ENCODE measurements at regions not wholly inside any gene's neighbourhood (a gene's known extent, or its start where the extent isn't known, plus 50 kb on each side); places are given as distances from the start of the nearest gene placed in this dataset.

DNA sequence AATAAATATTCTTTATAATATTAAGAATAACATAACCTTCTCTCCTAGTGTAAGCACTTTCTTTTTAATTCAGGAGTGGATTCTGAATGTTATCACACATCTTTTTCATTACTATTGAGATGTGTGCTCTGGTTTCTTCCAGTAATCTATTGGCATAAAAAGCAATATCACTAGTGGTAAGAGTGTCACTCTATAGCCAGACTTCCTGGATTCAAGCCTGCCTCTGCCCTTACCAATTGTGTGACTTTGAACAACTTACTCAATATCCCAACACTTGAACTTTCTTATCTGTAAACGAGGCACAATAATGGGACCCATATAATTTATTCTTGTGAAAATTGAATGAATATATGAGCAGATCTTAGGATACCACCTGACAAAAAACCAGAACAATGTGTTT, 71.0 kb downstream of the SEM1 start:
- DNase-seq, result no peak
- intact Hi-C loops (cut with DNase I), result no loop called here

DNA sequence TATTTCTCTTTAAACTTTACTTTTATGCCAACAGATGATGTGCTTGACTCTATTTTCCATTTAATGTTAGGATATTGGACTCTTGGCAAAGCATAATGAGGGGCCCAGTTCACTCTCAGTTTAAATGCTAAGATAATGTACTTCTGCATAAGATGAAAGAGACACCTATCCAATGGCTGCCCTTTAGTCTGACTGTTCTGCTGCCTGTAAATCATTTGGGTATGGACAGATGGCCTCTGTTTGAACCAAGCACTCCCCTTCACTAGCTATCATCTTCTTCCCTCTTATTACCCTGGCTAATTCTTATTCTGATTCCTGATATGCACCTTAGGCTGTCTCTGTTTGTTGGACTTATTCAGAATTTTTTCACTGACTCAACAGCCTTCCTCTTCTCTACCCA, 72.1 kb downstream of the SEM1 start:
- DNase-seq, result no peak
- intact Hi-C loops (cut with DNase I), result no loop called here

DNA sequence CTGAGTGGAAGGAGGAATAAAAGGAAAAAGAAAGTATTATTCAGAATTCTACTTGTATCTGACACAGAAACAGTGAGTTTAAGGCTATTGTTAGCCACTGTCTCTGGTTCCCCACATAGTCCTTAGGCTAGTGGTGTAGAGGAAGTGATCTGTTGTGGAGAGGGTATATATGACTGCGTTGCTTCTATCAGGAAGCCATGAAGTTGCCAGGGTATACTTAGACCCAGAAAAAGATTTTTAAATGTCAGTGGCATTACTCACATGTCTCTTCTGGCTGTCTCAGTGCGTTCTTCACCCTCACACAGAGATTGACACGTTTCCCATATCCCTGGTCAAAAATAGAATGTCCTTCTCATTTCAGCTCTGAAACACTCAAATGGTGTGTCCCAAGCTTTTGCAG, 72.7 kb downstream of the SEM1 start:
- intact Hi-C loops (cut with DNase I), result no loop called here
- DNase-seq, result no peak

DNA sequence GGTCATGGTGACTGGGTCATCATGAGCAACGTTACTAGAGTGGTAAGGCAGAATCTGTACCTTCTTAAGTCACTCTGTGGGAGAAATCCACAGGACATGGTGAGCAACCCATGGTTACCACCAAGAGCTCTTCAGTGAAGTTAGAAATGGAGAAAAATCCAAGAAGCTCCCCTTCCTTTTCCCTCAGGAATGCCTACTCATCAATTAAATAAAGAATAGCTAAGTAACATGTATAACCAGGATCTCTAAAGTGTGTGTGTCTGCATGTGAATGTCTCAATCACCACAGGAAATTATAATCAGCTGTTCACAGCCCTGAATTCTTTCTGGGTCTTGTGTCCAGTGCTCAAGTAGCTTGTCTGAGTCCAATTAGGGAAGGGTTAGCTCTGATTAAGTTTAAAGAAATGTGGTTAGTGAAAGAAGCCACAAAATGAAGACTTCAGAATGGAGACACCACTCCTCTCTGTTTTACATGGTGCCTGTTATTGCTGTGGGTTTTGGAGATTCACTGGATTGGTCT, 73.2 kb downstream of the SEM1 start:
- intact Hi-C loops (cut with DNase I), result no loop called here
- no peak for DNase-seq

DNA sequence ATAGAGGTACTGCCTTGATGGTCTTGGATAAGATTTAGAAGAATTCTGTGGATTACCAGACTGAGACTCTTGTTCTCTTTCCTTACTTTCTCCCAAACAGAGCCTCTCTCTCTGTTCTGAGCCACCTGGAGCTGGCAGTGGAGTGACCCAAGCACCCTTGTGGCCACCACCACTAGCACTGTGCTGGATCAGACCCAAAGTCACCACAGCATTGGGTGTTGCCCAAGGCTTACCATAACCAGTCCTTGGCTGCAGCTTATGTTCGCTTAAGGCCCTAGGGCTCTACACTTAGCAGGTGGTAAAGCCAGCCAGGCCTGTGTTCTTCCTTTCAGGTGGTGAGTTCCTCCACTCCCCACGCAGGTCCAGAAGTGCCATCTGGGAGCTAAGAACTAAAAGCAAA, 79.8 kb downstream of the SEM1 start:
- no peak for DNase-seq
- intact Hi-C loops (cut with DNase I), result no loop called here

DNA sequence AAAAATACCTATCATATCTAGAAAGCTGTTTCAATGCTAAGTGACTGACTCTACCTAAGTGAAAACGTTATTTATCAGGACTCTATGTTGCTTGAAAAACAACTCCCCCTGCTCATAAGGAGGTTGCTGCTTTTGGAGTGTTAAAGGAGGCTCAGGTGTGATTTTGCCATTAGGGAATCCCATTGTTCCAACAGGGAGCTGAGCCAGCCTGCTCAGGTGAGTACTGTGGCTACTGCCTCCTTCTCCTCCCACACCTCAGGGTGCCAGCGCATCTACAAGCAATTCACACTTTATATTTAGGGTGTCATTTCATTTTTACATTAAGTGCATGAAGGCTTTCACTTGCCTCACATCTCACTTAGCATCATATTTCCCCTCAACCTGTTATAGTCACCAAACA, 84.7 kb downstream of the SEM1 start:
- DNase-seq, result no peak
- intact Hi-C loops (cut with DNase I), result no loop called here

DNA sequence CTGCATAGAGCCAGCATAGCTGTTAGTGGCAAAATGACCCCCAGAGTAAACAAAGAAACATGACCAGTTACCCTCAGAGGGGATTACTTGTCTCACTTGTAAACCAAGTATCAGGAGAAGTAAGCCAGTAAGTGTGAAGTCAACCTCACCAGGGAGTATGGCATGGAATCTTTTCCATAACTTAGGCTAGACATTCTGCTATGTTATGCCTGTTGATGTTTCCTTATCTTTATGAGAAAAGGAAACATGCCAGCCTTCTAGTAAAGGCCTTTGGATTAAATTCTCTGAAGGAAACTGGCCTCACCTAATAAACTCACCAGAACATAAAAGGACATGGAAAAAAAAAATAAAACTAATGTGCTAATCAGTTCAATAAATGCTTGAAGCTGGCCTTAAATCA, 87.7 kb downstream of the SEM1 start:
- DNase-seq, result no peak
- intact Hi-C loops (cut with DNase I), result no loop called here

DNA sequence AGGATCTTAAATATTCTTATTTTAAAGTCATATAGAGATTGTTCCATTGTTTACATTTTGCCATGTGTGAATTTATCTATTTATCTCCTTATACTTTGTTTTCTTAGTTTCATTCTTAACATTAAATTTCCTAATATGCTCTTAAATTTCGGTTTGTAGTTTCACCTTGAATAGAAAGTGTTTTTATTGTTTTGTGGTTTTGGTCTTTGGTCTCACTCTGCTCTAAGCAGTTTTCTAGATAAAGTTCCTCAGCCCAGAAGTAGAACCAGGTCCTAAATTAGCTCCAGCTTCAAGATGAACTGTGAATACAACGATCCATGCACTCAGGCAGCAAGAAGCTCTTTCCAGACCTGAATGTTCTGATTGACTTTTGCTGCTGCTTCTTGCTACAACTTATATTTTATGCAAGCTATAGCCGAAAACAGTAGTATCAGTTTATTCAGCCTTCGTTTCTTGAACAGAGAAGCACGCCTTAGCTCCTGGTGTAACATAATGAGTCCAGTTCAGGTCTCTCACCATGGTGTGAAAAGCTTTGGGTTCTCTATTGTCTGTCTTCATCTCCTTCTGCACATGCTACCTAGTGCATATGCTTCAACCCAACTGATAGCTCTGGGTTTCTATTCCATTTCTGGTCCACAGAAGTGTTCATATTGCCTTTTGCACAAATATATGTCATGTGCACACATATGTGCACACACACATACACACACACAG, 95.3 kb downstream of the SEM1 start:
- intact Hi-C loops (cut with DNase I), result no loop called here

DNA sequence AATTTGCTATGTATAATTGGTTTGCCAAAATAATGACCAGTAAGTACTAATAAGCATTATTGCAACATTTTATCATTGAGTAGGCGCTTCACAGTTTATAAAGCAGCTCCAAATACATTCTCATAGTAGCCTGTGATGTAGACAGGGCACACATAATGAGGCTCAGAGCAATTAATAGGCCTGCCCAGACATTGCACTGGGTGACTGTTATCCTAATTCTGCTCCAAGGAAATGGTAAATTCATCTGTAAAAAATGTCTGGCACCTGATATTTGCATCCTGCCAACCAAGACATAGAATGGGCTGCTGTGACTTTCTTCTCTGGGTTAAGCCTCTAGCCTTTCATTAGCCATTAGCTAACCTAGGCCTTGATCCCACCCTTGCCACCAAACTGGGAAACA, 97.6 kb downstream of the SEM1 start:
- no peak for DNase-seq
- intact Hi-C loops (cut with DNase I), result no loop called here

More for the DNA sequence above, 95.3 kb downstream of the SEM1 start:
- DNase-seq, result no peak

DNA sequence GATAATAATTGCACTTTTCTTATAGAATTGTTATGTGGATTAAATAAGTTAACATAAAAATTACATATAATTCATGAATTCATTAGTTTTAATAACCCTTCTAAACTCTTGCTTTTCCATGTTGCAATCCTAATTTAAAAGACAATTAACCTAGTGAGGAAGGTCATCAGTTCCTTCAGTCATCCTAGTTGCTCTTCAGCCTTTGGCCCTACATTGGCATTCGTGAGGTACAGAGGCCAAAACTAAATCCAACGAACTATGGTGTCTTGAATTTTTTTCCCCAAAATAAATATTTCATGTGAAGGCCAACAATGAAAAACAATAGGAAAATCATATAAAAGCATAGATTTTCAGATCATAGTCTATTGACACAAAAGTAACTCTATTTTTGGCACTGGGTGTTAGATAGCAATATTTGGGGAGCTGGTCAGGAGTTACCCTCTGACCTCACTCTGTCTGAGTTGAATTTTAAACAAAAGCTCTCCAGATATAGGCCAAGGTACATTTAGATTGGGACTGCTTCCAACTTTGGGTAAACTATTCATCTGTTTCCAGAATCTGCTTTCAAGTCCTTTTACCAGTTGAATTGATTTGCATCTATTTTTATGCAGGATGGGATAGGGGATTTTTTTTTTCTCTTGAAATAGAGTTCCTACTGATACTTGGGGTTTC, 104.5 kb downstream of the SEM1 start:
- intact Hi-C loops (cut with DNase I), result no loop called here
- no peak for DNase-seq

DNA sequence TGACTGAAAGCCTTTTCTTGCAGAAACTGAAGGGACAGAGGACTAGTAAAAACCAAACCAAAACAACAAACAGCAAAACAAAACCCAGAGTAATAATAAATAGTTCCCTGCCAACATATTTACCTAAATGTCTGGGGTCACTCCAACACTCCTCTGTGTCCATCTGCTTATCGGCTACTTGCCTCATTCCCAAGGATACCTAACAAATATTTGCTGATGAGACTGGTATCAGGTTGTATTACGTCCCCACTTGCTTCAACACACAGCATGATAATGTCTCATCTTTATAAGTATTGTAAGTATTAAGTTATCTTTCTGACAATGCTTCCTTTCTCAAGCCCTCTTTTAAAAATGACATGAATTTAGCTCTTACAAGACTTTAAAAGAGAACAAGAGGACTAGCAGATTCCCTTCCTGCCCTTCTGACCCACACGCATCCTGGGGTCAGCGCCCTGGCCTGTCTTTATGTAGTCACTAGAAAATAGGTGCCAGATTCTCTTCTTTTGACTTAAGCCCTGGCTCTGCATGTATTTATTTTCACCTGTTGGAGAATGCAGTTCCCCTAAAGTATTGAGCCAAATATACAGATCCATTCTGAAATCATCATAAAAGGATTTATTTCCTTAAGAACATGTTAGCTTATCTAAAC, 110.2 kb downstream of the SEM1 start:
- intact Hi-C loops (cut with DNase I), result no loop called here
- DNase-seq, result no peak

DNA sequence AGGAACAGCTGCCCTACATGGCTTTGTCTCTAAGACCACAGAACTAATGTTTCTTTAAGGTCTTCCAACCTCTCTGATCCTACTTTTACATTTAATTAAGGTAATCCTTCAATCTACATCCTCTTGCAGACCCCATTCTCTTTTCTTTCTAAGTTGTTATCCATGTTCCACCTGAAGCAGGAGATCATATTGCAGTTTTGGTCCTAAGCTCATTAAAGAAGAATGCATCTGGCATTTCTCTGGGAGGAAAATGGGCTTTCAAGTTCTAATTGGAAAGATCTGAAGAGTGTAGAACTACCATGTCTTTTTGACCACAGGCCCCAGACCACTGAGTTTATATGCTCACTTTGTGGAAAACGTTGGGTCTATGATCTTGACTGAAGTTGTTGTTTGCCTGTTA, 111.2 kb downstream of the SEM1 start:
- intact Hi-C loops (cut with DNase I), result no loop called here
- DNase-seq, result no peak

DNA sequence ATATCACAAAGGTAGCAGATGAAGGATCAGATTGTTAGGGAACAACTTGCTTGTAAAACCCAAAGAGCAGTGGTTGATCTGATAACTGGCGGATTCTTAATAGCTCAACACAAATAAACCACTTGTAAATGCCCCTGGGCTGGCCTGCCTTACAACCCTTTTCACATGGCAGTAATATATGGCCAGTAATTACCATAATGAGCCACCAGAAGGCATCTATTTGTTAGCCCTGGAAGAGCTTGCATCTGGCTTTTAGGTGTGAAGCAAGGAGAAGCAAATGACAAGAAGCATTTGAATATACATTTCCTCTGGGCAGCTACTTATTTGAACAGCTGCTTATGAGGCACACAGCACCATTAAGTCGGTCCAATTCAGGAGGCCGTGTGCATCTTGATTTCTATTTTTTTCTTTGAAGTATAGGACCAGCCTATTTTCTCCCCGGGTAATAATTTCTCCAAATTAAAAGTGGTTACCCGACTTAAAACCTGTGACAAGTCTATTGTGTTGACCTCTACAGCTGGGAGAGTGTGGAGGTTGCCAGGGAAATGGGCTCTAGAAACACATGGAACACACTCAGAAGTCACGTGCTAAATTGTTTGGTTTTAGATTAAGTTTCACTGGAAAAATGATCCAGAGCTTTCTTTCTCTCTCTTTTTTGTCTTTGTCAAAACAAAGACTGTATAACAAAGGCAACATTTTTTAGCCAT, 113.4 kb downstream of the SEM1 start:
- DNase-seq, result no peak
- intact Hi-C loops (cut with DNase I), result no loop called here

DNA sequence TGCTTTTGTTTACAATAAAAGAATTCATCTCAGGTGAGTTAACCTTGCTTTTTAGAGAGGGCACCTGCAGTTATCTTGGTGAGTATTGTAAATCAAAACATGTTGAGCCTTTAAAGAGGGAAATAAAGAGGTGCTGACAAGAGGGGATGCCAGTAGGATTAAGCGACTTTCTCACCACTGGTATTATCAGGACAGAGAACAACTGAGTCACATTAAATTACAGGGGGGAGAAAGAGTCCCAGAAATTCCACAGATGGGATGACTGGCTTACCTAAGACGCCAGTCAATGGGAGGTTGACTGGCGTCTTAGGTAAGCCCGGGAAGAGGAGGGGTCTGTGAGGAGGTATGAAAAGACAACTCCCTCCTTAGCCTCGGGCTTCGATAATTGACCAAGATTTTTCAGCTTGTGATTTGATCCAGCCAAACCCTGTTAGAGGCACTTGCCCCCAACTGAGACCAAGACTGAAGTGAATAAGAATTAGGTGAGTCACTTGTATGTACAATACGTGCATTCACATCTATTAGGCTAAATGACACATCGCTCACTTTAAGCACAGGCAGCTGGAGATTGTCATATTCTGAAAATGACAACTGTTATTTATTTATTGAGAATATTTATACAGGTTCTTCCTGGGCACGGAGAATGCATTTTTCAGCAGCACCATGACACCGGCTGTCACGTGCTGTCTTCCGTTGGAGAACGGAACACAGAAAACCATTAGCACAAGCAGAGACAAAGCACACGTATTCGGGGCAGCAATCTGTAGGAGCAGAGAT, 117.6 kb downstream of the SEM1 start:
- no peak for DNase-seq
- intact Hi-C loops (cut with DNase I), result no loop called here

DNA sequence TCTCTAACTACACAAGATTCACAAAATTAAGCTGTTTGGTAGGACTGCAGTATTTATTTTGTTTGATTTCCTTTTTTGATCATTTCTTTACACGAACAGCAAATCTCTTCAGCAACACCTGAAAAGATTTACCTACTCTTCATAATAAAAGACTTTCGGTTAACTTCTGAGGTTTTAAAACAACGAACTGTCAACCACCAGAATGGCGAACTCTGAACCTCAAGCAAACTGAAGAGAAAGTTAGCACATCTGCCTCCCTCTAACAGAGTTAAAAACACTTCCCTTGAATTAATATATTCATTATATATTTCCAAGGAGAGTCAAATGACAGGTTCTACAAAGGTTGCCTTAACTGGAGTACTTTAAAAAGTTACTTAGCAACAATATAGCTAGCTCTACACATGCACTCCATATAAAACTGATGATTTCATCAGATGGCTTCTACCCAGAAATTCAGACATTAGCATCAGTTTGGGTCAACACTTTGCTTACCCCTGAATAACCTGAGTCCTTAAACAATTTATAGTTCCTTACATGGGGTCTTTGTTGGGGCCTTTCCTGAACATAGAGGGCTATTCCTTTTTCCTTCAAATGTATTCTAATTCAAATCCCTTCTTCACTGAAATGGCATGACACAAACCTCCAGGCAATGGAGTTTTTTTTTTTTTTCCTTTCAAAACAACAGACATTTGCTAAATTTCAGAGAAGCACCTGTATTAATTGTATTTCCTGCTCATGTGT, 118.3 kb downstream of the SEM1 start:
- intact Hi-C loops (cut with DNase I), result no loop called here
- no peak for DNase-seq

DNA sequence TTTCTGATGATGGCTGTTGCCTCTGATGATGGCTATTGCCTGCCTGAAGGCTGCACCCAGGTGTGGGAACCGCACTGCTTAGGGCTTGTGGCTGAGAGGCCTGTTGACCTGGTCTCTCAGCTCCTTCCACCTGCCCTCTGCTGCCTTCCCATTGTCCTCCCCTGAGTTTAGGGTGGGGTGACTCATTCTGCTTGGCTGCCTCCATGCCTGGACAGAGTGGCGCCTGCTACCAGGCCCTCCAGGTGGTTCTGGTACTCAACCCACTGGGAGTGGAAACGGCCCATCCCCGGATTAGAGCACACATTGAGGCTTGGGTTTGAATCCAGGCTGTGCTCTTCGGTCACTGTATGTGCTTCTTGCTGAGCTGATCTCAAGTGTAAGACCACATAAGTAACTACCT, 120.6 kb downstream of the SEM1 start:
- DNase-seq, result no peak
- intact Hi-C loops (cut with DNase I), result no loop called here

DNA sequence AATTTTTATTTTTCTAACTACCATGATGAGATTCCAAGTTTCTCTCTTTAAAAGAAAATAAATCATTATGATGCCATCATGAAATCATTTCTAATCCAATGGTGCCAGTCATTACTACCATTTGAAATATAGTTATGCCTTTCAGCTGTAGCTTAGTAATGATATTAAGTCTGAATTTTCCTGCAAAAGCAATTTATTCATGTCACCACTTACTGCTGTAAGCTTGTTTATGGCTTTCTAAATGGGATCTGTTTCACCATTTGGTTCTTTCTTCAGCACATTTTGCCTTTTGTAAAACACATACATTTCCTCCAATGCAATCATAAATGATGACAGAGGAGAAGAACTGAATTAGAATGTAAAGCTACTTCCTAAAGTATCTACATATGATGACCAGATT, 130.5 kb downstream of the SEM1 start:
- intact Hi-C loops (cut with DNase I), result no loop called here
- no peak for DNase-seq

DNA sequence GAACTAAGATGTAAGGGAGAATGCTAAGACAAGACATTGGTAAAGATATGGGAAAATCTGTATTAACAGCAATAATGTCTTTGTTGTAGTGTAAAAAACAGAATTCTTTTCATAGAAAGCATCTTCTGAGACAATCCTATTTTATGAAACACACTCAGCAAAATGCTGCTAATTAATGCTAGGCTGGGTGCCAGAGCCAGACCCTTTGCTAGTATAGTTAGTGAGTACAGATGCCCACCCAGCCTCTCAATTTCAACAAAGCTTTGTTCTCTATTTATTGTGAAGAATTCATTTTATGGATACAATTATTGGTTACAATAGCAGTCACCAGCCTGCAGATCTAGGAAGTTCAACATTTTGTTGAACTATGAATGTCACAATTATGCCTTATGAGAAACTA, 131.0 kb downstream of the SEM1 start:
- DNase-seq, result no peak
- intact Hi-C loops (cut with DNase I), result no loop called here

DNA sequence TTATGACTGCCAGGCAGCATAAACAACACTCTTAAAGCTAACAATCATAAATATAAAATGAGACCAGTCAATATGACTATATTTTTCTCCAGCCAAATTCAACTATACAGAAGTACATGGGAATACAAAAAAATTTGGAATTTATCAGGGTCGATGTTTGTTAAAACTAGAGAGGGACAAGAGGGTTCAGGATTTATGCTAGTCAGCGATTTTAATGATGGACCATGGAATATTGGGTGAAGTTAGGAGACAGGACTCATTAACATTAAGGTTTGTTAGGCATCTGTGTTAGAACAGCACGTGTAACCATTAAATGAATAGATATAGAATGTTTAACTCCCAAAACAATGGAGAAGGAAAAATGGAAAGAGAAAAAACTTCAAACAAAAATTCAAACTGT, 146.2 kb downstream of the SEM1 start:
- intact Hi-C loops (cut with DNase I), result no loop called here

More for the DNA sequence above, 146.2 kb downstream of the SEM1 start:
- no peak for DNase-seq
